PFSK-1 (cell line): ENCODE measurements at regions not wholly inside any gene's neighbourhood (a gene's known extent, or its start where the extent isn't known, plus 50 kb on each side); places are given as distances from the start of the nearest gene placed in this dataset.

Source experiments
- POLR2AphosphoS5 ChIP-seq: IDR thresholded peaks from 2 replicates; pipeline ENCODE4 v1.6.1; 2012; ENCODE audit warnings: low read depth, mild to moderate bottlenecking, control low read depth, low read length, moderate library complexity
- SIN3A ChIP-seq: IDR thresholded peaks from 2 replicates; pipeline ENCODE4 v1.6.1; 2012; ENCODE audit warnings: mild to moderate bottlenecking, low read length, moderate library complexity, borderline replicate concordance; ENCODE audit not compliant: insufficient read depth
- TAF1 ChIP-seq: IDR thresholded peaks from 2 replicates; pipeline ENCODE4 v1.6.1; 2012; ENCODE audit warnings: low read length, control low read depth, borderline replicate concordance; ENCODE audit not compliant: insufficient read depth
- TF ChIP-seq, protein P1 (sequence below), 2 experiments: IDR thresholded peaks; 2 replicates each; pipeline versions ENCODE4 v1.6.1 to v1.8.0; 2011 to 2012; ENCODE audit warnings: low read depth in 2 of 2, low read length in 2 of 2, control low read depth in 1 of 2, inconsistent platforms in 1 of 2, mild to moderate bottlenecking in 1 of 2, moderate library complexity in 1 of 2; ENCODE audit not compliant: insufficient read depth in 1 of 2

DNA sequence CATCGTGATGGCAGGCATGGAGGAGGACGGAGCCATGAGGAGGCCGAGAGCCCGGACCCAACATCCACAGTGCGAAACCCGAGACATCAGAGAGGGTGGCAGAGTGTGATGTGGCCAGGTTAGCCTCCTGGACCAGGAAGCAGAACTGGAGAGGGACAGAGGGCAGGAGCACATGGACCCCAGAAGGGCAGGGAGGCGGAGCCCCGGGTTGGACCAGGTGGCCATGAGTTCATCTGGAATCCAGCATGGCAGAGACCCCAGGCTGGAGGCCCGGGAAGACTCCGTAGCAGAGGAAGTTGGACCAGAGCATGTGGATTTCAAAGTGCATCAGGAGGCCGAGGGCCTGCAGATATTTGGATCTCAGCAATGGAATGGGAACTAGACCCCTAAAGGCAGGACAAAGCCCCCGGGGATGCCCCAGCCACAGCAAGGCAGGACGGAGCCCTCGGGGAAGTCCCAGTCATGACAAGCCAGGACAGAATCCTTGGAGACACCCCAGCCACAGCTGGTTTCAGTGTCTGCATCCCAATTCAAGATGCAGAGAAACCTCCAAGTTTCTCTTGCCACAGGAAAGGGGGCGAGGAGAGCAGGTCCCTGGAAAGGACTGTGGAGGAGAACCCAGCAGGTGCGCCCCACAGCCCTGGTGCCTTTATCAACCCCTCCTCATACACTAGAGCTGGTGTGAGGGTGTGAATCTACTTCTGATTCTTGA lies 1393.4 kb downstream of the BRD1 start:
- TF ChIP-seq TAF1 (no peak), POLR2AphosphoS5 (no peak), SIN3A (no peak)
- TF ChIP-seq, protein P1, sequence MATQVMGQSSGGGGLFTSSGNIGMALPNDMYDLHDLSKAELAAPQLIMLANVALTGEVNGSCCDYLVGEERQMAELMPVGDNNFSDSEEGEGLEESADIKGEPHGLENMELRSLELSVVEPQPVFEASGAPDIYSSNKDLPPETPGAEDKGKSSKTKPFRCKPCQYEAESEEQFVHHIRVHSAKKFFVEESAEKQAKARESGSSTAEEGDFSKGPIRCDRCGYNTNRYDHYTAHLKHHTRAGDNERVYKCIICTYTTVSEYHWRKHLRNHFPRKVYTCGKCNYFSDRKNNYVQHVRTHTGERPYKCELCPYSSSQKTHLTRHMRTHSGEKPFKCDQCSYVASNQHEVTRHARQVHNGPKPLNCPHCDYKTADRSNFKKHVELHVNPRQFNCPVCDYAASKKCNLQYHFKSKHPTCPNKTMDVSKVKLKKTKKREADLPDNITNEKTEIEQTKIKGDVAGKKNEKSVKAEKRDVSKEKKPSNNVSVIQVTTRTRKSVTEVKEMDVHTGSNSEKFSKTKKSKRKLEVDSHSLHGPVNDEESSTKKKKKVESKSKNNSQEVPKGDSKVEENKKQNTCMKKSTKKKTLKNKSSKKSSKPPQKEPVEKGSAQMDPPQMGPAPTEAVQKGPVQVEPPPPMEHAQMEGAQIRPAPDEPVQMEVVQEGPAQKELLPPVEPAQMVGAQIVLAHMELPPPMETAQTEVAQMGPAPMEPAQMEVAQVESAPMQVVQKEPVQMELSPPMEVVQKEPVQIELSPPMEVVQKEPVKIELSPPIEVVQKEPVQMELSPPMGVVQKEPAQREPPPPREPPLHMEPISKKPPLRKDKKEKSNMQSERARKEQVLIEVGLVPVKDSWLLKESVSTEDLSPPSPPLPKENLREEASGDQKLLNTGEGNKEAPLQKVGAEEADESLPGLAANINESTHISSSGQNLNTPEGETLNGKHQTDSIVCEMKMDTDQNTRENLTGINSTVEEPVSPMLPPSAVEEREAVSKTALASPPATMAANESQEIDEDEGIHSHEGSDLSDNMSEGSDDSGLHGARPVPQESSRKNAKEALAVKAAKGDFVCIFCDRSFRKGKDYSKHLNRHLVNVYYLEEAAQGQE (IDR thresholded peaks at IDR 0.05; ENCODE audit: insufficient read depth in 1 of 2, low read depth in 2 of 2, low read length in 2 of 2), result no peak
